ENCODE measurements at regions not wholly inside any gene's neighbourhood (a gene's known extent, or its start where the extent isn't known, plus 50 kb on each side); places are given as distances from the start of the nearest gene placed in this dataset.

- TF ChIP-seq EZH2phosphoT487 (IDR thresholded peaks at IDR 0.05; ENCODE audit: insufficient read depth, low read depth) (no peak), EZH2 (IDR thresholded peaks at IDR 0.05; ENCODE audit: insufficient read depth, poor library complexity, severe bottlenecking) (no peak)
These were observed 533.7 kb upstream of the CHAC2 start for GRCh38 chr2:53233759-53234547.

All from GM23248 (cell line).